ENCODE measurements at regions not wholly inside any gene's neighbourhood (a gene's known extent, or its start where the extent isn't known, plus 50 kb on each side); places are given as distances from the start of the nearest gene placed in this dataset.

DNA sequence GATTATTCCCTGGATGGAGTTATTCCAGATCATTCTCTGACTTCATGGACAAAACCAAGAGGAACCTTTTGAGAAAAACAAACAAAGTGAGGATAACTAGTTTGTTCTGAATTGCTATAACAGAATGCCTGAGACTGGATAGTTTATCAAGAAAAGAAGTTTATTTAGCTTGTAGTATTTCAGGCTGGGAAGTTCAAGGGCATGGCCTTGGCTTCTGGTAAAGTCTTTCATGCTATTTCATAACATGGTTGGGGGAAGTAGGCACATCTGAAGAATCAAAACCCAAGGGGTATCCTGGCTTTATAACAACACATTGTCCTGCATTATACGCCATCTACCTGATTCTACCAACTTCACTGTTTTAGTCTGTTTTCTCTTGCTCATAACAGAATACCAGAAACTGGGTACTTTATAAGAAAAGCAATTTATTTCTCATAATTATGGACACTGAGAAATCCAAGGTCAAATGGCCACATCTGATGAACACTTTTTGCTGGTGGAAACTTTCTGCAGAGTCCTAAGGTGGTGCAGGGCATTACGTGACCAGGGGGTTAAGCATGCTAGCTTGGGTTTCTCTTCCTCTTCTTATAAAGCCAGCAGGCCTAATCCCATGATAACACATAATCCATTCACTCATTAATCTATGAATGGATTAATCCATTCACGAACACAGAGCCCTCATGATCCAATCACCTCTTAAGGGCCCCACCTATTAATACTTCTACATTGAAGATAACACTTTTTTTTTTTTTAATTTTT is 186.1 kb upstream of the PRSS16 start:
- no peak for TF ChIP-seq CTCF (optimal IDR thresholded peaks at IDR 0.05 in 1 of 3, IDR thresholded peaks at IDR 0.05 in 1 of 3, conservative IDR thresholded peaks at IDR 0.05 in 1 of 3; ENCODE audit: extremely low read depth in 1 of 3, insufficient read depth in 2 of 3, low read length in 3 of 3)
- TF ChIP-seq EZH2 (IDR thresholded peaks at IDR 0.05; ENCODE audit: low read length): no peak
- Histone ChIP-seq H3K36me3 (ENCODE audit: control insufficient read depth in 2 of 2, extremely low read depth in 1 of 2, insufficient read depth in 2 of 2, low read length in 2 of 2) (no peaks in the 10 kb centered on the region), H4K20me1 (ENCODE audit: control insufficient read depth, extremely low read depth, insufficient read depth, low read length) (no peaks in the 10 kb centered on the region), H3K9me3 (ENCODE audit: control insufficient read depth, low read depth, low read length) (no peaks in the 10 kb centered on the region), H3K4me3 (ENCODE audit: control insufficient read depth in 2 of 3, extremely low read depth in 1 of 3, insufficient read depth in 2 of 3, low read depth in 1 of 3, low read length in 3 of 3) (no peak overlapping the region), H3K9me1 (ENCODE audit: control insufficient read depth, extremely low read depth, insufficient read depth, low read length) (no peaks in the 10 kb centered on the region), H3K4me2 (ENCODE audit: control insufficient read depth, extremely low read depth, insufficient read depth, low read depth, low read length) (no peak overlapping the region), H3K27me3 (ENCODE audit: control insufficient read depth, extremely low read depth, insufficient read depth, low read length) (no peaks in the 10 kb centered on the region), H3K9ac (ENCODE audit: control insufficient read depth, extremely low read depth, insufficient read depth, low read length) (no peak overlapping the region), H3K79me2 (ENCODE audit: control insufficient read depth, insufficient read depth, low read length) (no peaks in the 10 kb centered on the region), H3K27ac (ENCODE audit: control insufficient read depth, insufficient read depth, low read length) (no peak overlapping the region), H2AFZ (ENCODE audit: control insufficient read depth, low read length) (no peak overlapping the region), H3K4me1 (ENCODE audit: control insufficient read depth, extremely low read depth, insufficient read depth, low read length) (peaks cover 8% of the 10 kb centered on the region)
- no peak for DNase-seq (ENCODE audit: low read depth, low spot score)
- dilution Hi-C loops (cut with MboI; ENCODE audit: extremely low pct_ligation_motif_present, low sequenced_read_pairs): no loop called here
- FAIRE-seq: no peak

DNA sequence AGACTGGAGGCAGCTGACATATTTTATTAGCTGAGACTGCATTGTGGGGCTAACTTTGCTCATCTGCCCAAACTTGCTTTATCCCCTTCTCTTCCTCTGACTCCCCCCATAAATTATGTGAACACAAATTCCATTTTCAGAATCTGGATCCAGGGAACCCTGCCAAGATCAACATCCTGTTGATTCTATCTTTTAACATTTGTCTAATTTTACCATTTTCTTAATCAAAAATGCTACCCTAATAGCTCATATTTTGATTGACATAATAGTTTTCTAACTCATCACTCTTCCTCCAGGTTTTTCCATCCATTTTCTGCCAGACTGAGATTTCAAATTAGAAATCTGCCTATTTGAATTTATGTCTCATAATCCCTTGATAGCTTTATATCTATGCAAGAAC is 184.7 kb upstream of the PRSS16 start:
- TF ChIP-seq CTCF (optimal IDR thresholded peaks at IDR 0.05 in 1 of 3, IDR thresholded peaks at IDR 0.05 in 1 of 3, conservative IDR thresholded peaks at IDR 0.05 in 1 of 3; ENCODE audit: extremely low read depth in 1 of 3, insufficient read depth in 2 of 3, low read length in 3 of 3) (no peak), EZH2 (IDR thresholded peaks at IDR 0.05; ENCODE audit: low read length) (no peak)
- no peaks in the 10 kb centered on the region for H3K27me3 ChIP-seq (ENCODE audit: control insufficient read depth, extremely low read depth, insufficient read depth, low read length)
- no peaks in the 10 kb centered on the region for H3K79me2 ChIP-seq (ENCODE audit: control insufficient read depth, insufficient read depth, low read length)
- H3K27ac ChIP-seq (ENCODE audit: control insufficient read depth, insufficient read depth, low read length): no peak overlapping the region
- H3K9me3 ChIP-seq (ENCODE audit: control insufficient read depth, low read depth, low read length): no peaks in the 10 kb centered on the region
- H3K4me2 ChIP-seq (ENCODE audit: control insufficient read depth, extremely low read depth, insufficient read depth, low read depth, low read length): peak overlapping the region; percentile 64
- no peaks in the 10 kb centered on the region for H3K36me3 ChIP-seq (ENCODE audit: control insufficient read depth in 2 of 2, extremely low read depth in 1 of 2, insufficient read depth in 2 of 2, low read length in 2 of 2)
- FAIRE-seq (no peak), DNase-seq (ENCODE audit: low read depth, low spot score) (no peak)
- H3K9ac ChIP-seq (ENCODE audit: control insufficient read depth, extremely low read depth, insufficient read depth, low read length): no peak overlapping the region
- H3K4me3 ChIP-seq (ENCODE audit: control insufficient read depth in 2 of 3, extremely low read depth in 1 of 3, insufficient read depth in 2 of 3, low read depth in 1 of 3, low read length in 3 of 3): no peak overlapping the region
- dilution Hi-C loops (cut with MboI; ENCODE audit: extremely low pct_ligation_motif_present, low sequenced_read_pairs): no loop called here
- no peaks in the 10 kb centered on the region for H3K9me1 ChIP-seq (ENCODE audit: control insufficient read depth, extremely low read depth, insufficient read depth, low read length)
- H2AFZ ChIP-seq (ENCODE audit: control insufficient read depth, low read length): peak overlapping the region; percentile 34
- no peaks in the 10 kb centered on the region for H4K20me1 ChIP-seq (ENCODE audit: control insufficient read depth, extremely low read depth, insufficient read depth, low read length)
- peaks cover 8% of the 10 kb centered on the region for H3K4me1 ChIP-seq (ENCODE audit: control insufficient read depth, extremely low read depth, insufficient read depth, low read length)
